ENCODE measurements at regions not wholly inside any gene's neighbourhood (a gene's known extent, or its start where the extent isn't known, plus 50 kb on each side); places are given as distances from the start of the nearest gene placed in this dataset.

- TF ChIP-seq, protein P1, sequence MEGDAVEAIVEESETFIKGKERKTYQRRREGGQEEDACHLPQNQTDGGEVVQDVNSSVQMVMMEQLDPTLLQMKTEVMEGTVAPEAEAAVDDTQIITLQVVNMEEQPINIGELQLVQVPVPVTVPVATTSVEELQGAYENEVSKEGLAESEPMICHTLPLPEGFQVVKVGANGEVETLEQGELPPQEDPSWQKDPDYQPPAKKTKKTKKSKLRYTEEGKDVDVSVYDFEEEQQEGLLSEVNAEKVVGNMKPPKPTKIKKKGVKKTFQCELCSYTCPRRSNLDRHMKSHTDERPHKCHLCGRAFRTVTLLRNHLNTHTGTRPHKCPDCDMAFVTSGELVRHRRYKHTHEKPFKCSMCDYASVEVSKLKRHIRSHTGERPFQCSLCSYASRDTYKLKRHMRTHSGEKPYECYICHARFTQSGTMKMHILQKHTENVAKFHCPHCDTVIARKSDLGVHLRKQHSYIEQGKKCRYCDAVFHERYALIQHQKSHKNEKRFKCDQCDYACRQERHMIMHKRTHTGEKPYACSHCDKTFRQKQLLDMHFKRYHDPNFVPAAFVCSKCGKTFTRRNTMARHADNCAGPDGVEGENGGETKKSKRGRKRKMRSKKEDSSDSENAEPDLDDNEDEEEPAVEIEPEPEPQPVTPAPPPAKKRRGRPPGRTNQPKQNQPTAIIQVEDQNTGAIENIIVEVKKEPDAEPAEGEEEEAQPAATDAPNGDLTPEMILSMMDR (IDR thresholded peaks at IDR 0.05): no peak
- TF ChIP-seq ZFX (IDR thresholded peaks at IDR 0.05; ENCODE audit: borderline replicate concordance): no peak
Observed at GRCh38 chr12:74988156-74988555, 221.5 kb downstream of the KCNC2 start.
